ENCODE measurements at regions not wholly inside any gene's neighbourhood (a gene's known extent, or its start where the extent isn't known, plus 50 kb on each side); places are given as distances from the start of the nearest gene placed in this dataset.

DNA sequence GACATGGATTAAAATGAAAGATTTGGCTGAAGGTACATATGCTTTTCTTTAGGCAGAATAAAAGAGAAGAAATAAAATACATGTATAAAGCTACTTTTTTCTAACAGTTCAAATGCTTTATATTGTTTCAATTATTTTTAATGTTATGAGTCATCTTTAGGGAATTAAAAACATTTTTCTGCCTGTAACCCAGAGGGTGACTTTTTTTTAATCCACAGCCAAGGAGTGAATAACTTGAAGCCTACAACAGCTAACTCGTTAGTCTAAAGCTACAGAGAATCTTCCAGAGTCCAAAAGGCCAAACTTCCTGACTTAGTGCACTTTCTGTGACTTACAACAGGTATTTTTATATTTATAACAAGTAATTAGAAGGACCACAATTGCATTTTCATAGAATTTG lies 151.6 kb downstream of the SEC23A start:
- intact Hi-C loops (cut with micrococcal nuclease), result no loop called here
- CTCF ChIA-PET, result interaction anchor here (0.6 to 1.6 kb wide), 2 partner anchors 10 to 1072 kb away, joined by 3 to 4 read pairs; no protein-coding TSS in a partner anchor

More for the DNA sequence above, 151.6 kb downstream of the SEC23A start:
- no peak overlapping the region for H3K14ac ChIP-seq (replicated peaks; ENCODE audit: low read depth, low read length)
- no peak overlapping the region for H3K27ac ChIP-seq (ENCODE audit: insufficient read depth, low read length)
- H3K56ac ChIP-seq (ENCODE audit: extremely low read depth, insufficient read depth, low read length), result no peak overlapping the region
- WGBS, 2 experiments (ENCODE audit: extremely low coverage in 2 of 2, insufficient read length in 1 of 2), result no CpG with 5 or more reads among the region's 1 CpG
- H4K20me1 ChIP-seq (ENCODE audit: insufficient read depth, low read length), result no peaks in the 10 kb centered on the region
- no peaks in the 10 kb centered on the region for H3K4me1 ChIP-seq (ENCODE audit: control insufficient read depth, insufficient read depth, low read length)
- peak; percentile 67 for ATAC-seq (ENCODE audit: low read depth)
- no peak overlapping the region for H2AK9ac ChIP-seq (replicated peaks; ENCODE audit: low read depth, low read length, poor library complexity)
- no peaks in the 10 kb centered on the region for H3K9me1 ChIP-seq (ENCODE audit: insufficient read depth, low read length)
- H4K8ac ChIP-seq (ENCODE audit: low read depth in 2 of 2, low read length in 2 of 2), result no peak overlapping the region
- DNase-seq, result peak; percentile 38
- POLR2A ChIA-PET (ENCODE audit: unreplicated experiment), result no interaction called here
- dilution Hi-C loops (cut with HindIII; ENCODE audit: low sequenced_read_pairs, unreplicated experiment), result no loop called here
- no peaks in the 10 kb centered on the region for H3K9me3 ChIP-seq (ENCODE audit: control insufficient read depth, insufficient read depth, low read length)
- H3K79me1 ChIP-seq (ENCODE audit: low read depth in 1 of 2, low read length in 2 of 2), result no peaks in the 10 kb centered on the region
- H3K36me3 ChIP-seq (ENCODE audit: control insufficient read depth, insufficient read depth, low read length), result no peaks in the 10 kb centered on the region
- H3K4me2 ChIP-seq (ENCODE audit: low read depth, low read length), result no peak overlapping the region
- H2BK5ac ChIP-seq (ENCODE audit: low read depth, low read length, poor library complexity, severe bottlenecking), result no peak overlapping the region
- H3K4ac ChIP-seq (ENCODE audit: low read depth, low read length), result no peak overlapping the region
- H2AFZ ChIP-seq (replicated peaks; ENCODE audit: low read length, poor library complexity), result no peak overlapping the region
- no peak overlapping the region for H4K91ac ChIP-seq (ENCODE audit: insufficient read depth, low read depth, low read length)
- H2BK15ac ChIP-seq (ENCODE audit: low read depth, low read length), result no peak overlapping the region
- TF ChIP-seq, protein P1, sequence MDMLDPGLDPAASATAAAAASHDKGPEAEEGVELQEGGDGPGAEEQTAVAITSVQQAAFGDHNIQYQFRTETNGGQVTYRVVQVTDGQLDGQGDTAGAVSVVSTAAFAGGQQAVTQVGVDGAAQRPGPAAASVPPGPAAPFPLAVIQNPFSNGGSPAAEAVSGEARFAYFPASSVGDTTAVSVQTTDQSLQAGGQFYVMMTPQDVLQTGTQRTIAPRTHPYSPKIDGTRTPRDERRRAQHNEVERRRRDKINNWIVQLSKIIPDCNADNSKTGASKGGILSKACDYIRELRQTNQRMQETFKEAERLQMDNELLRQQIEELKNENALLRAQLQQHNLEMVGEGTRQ (IDR thresholded peaks at IDR 0.05; ENCODE audit: low read depth, low read length), result no peak
- TF ChIP-seq CHD1 (IDR thresholded peaks at IDR 0.05; ENCODE audit: low read depth, low read length), result no peak
- no TSS peak for BruUV-seq (replicated peaks)
- H2BK120ac ChIP-seq (ENCODE audit: low read depth, low read length), result no peak overlapping the region
- no peak overlapping the region for H3K9ac ChIP-seq (ENCODE audit: low read depth, low read length)
- H3K18ac ChIP-seq (ENCODE audit: low read depth, low read length), result no peak overlapping the region
- in situ Hi-C loops (cut with MboI; ENCODE audit: low sequenced_read_pairs), result no loop called here
- no peak overlapping the region for H4K5ac ChIP-seq (ENCODE audit: low read depth, low read length)
- no peaks in the 10 kb centered on the region for H3K27me3 ChIP-seq (ENCODE audit: control insufficient read depth, insufficient read depth, low read length)
- no peak overlapping the region for H3K4me3 ChIP-seq (ENCODE audit: insufficient read depth, low read depth, low read length)
- no peak overlapping the region for H2BK20ac ChIP-seq (ENCODE audit: low read depth, low read length)
- no peak overlapping the region for H2AK5ac ChIP-seq (ENCODE audit: low read depth, low read length)
- no peak overlapping the region for H3K23ac ChIP-seq (ENCODE audit: low read depth, low read length)
